NCI-H2107 treated with DMSO at 0.1 percent for 48 hours (cell line): ENCODE measurements at regions not wholly inside any gene's neighbourhood (a gene's known extent, or its start where the extent isn't known, plus 50 kb on each side); places are given as distances from the start of the nearest gene placed in this dataset.
"Not testable (repeated sequence)": the region's sequence is repeated elsewhere in the genome, so short reads cannot be mapped to it uniquely, and the experiment has no call there.

Source experiments
- DNase-seq: peaks from one replicate; lab custom pipeline; 2025; ENCODE audit not compliant: unreplicated experiment; lab: John Stamatoyannopoulos, UW

DNA sequence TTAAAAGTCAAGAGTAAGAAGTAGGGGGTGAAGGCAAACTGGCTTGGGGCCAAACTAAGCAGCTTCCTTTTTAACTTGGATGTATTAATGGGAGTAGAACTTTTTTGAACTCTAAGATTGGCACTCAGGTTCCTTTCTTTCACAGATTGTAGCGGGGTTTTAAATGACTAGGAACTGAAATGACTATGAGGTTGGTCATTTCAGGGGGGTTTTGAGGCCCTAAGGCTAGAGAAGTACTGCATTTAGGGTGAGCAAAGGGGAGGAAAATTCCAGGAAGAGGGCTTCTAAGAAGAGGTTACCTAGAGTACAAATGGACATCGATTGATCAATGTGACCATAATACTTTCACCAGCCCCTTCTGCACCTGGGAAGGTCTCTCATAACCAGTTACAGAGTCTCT lies 381.8 kb downstream of the MLLT3 start:
- no peak for DNase-seq

DNA sequence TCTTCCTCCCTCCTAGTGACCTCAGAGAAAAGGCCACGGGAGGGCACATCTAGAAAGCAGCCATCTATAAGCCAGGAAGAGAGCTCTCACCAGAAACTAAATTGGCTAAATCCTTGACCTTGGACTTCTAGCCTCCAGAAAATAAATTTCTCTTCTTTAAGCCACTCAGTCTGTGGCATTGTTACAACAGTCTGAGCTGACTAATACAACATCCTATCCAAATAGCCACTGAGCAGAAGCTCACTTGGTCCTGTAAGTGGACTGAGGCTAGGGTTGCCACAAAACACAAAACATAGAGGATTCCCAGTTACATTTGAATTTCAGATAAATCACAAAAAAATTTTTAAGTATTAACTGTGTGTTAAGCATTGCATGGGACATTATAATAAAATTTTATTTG lies 383.4 kb downstream of the MLLT3 start:
- no peak for DNase-seq

- no peak for DNase-seq
Measured at GRCh38 chr9:20237686-20238085, 384.6 kb downstream of the MLLT3 start.

GRCh38 chr9:20236676-20237075 lies 385.6 kb downstream of the MLLT3 start:
- no peak for DNase-seq

DNA sequence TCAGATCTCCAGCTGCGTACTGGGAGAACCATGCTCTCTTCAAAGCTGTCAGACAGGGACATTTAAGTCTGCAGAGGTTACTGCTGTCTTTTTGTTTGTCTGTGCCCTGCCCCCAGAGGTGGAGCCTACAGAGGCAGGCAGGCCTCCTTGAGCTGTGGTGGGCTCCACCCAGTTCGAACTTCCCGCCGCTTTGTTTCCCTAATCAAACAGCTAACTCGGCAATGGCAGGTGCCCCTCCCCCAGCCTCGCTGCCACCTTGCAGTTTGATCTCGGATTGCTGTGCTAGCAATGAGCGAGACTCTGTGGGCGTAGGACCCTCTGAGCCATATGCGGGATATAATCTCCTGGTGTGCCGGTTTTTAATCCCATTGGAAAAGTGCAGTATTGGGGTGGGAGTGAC lies 387.1 kb downstream of the MLLT3 start:
- not testable (repeated sequence) for DNase-seq

GRCh38 chr9:20228096-20228495 lies 394.2 kb downstream of the MLLT3 start:
- DNase-seq: no peak

DNA sequence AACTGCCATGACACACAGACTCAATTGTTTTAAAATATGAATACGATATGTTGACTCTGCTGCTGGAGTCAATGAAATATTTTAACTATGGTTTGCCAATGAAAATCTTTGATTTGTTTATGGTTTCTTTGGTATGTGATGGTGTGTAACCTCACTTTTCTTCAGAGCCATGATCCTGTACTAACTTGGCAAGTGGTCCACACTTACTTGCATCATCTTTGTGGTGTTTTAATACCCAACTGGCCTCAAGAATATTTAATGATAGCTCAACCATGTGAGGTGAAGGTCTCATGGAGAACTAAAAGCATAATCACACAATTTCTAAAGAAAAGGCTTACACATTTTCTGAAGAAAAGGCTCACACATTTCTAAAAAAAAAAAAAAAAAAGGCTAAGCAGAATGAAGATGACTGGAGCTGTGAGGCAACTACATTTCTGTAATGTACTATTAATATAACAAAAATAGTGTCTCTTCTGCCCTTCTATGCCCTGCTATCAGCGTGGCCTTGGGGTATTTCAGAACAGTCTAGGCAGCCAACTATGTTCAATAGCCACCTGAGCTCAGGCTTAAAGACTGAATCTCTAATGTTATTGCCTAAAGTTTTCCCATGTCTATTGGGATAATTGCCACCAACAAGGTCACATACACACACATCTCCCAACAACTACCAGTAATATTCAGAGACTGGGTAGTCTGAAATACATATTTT lies 395.0 kb downstream of the MLLT3 start:
- no peak for DNase-seq

GRCh38 chr9:20226345-20226744 lies 396.0 kb downstream of the MLLT3 start:
- no peak for DNase-seq

DNA sequence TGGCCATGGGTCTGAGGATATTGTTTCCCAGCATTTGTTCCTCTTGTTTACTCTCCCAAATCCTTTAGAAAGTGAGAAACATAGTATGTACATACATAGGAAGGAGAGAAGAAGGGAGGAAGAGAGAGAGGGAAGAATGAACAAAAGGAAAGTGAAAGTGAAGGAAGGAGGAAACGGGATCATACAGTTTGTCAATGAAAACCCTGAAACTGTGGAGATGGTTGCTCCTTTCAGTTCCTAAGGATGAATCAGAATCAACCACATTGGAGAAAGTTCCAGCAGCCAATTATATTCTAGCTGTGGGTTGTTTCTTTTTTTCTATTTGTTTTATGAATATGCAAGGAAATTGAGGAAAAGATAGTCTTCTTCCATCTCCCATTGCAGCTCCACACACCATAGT lies 396.5 kb downstream of the MLLT3 start:
- DNase-seq: no peak

GRCh38 chr9:20224756-20225155 lies 397.5 kb downstream of the MLLT3 start:
- no peak for DNase-seq

DNA sequence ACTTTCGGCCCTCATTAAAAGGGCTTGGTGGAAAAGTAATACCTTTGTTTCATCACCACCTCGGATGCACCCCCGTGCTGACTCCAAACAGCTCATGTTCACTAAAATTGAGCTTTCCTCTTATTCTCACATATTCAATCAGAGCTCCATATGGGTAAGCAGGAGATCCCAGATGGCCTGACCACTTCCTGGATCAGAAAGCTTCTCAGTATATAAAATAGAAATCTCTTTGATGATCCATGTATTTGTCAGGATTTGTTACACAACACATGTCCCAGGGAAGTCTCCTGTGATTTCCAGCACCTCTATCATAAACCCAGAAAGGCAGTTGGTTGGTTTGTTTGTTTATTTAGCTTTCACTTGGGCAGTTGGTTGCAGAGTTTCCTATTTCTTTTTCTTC lies 402.0 kb downstream of the MLLT3 start:
- DNase-seq: no peak

DNA sequence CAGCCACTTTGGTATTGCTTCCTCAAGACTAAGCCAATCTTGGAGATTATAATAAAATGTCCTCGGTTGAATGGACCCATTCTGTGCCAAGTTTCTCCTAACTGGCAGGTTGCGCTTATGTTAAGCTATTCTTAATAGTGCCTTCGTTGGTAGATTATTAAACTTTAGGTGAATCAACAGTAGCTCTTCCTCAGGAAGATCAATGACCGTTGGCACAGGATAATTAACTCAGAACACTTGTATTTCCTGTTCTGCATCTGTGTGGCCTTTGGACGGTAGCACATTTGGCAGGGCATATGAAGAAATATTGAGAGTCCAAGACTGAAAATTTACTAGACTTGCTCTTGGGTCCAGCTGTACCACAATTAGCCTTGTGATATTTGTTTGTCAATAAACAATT lies 402.9 kb downstream of the MLLT3 start:
- no peak for DNase-seq

GRCh38 chr9:20217596-20217995 lies 404.7 kb downstream of the MLLT3 start:
- DNase-seq: no peak

- DNase-seq: no peak
Measured at GRCh38 chr9:20216438-20216837, 405.9 kb downstream of the MLLT3 start.

DNA sequence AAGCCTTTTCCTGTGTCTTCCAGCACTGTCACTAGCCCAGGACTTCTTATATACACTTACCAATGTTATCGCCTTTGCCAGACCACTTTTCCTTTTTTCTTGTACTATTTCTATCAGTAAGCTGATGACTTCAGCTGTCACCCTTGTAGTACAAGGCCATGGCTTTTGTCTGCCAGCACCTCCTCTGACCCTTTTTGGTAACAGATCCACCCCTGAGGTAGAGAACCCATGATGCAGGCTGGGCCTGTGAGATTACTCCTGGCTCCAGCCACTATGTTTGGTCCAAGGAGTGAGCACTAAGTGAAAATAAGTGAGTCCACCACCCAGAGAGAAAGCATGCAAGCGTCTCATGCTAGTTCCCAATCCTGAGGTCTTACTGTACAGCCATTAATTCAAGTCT lies 406.7 kb downstream of the MLLT3 start:
- DNase-seq: no peak

GRCh38 chr9:20212806-20213205 lies 409.5 kb downstream of the MLLT3 start:
- no peak for DNase-seq

DNA sequence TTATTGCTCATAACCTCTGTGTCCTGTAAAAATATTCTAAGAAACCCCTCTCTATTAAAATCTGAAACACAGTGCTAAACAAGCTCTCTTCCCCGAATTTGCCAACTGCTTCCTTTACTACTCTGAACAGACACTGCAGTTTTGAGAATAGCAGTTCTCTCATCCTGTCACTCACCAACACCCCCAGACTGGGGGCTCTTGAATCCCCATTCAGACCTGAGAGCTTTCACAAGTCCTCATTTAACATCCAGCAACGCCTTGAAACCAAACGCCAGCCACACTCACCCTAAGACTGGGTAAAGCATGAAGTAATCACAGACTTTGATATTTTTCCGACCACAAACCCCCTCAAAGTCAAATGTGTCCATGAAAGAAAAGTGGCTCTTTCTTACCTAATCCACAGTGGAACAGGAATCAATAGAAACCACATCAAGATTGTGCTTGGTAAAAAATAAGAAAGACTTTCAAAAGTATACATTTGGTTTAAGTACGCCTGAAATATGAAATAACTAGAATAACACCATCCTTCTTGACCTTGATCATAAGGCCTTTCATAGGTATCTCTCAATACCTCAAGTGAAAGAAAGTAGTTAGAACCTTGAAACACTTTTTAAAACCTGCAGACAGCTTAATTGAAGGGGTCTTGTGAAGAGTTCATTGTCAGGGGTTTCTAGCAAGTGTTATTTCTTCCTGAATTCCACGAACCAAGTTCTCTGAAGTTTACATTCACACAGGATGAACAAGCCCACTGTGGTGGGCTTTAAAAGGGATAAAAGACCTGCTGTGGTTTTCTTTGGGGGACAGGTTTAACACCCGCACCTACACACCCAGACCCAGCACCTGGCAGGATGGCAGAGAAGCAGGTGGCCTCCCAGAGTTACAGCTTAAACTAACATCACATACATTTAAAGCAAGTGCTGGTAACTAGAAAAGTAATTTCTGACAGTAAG lies 412.6 kb downstream of the MLLT3 start:
- DNase-seq: no peak

- DNase-seq: no peak
Measured at GRCh38 chr9:20208961-20209371, 413.3 kb downstream of the MLLT3 start.

GRCh38 chr9:20208226-20208625 lies 414.1 kb downstream of the MLLT3 start:
- no peak for DNase-seq

DNA sequence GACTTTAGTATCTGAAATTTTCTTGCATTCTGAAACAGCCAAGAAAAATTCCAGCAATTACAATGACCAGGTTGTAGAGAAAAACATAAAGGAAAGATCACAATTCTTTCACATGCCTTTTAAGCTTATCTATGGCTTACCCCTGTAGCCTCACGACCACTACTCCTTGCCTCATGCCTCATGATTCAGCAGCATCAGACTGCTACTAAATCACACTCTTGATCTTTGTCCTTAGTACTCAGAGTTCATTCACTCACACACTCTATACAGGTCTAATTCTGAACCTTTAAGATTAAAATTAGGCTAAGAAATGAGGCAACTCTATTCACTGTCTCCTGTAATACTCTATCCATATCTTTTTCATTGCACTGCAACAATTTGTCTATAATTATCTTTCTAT lies 415.1 kb downstream of the MLLT3 start:
- DNase-seq: no peak

DNA sequence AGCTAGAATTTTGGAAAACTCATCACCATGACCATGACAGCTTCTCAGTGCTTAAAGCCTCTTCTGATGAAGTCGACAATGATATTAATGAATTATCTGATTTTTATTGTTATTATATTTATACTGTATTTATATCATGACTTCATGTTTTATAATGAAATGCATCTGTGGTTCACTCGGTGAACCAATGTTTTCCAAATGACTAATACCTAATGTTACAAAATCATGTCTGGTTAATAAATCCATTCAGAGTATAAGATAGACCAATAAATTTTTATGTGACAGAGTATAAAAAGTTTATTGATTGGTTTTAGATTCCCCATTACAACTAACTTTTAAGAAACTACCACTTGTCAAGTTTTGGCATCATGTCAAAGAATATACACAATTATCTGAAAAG lies 416.5 kb downstream of the MLLT3 start:
- DNase-seq: no peak

- no peak for DNase-seq
Measured at GRCh38 chr9:20200991-20201431, 412.2 kb upstream of the SLC24A2 start.
